ENCODE measurements at regions not wholly inside any gene's neighbourhood (a gene's known extent, or its start where the extent isn't known, plus 50 kb on each side); places are given as distances from the start of the nearest gene placed in this dataset.
"Not testable (repeated sequence)": the region's sequence is repeated elsewhere in the genome, so short reads cannot be mapped to it uniquely, and the experiment has no call there.

GRCh38 chr12:74253826-74254225 is 283.8 kb upstream of the ATXN7L3B start:
- H3K4me3 Mint-ChIP-seq; H3K36me3 Mint-ChIP-seq (ENCODE audit: low read depth); H3K27ac Mint-ChIP-seq; H3K27me3 Mint-ChIP-seq; intact Hi-C loops (cut with micrococcal nuclease); H3K4me1 Mint-ChIP-seq (ENCODE audit: low read depth): not testable (repeated sequence)
- peaks cover 15% of the 10 kb centered on the region for H3K9me3 Mint-ChIP-seq

- H3K36me3 Mint-ChIP-seq (ENCODE audit: low read depth) = no peaks in the 10 kb centered on the region
- H3K4me3 Mint-ChIP-seq = no peak overlapping the region
- H3K27me3 Mint-ChIP-seq = no peaks in the 10 kb centered on the region
- H3K4me1 Mint-ChIP-seq (ENCODE audit: low read depth) = no peaks in the 10 kb centered on the region
- peaks cover 15% of the 10 kb centered on the region for H3K9me3 Mint-ChIP-seq
- intact Hi-C loops (cut with micrococcal nuclease) = no loop called here
- H3K27ac Mint-ChIP-seq = no peak overlapping the region
Observed at GRCh38 chr12:74254784-74255183, 282.9 kb upstream of the ATXN7L3B start.

- H3K4me3 Mint-ChIP-seq = no peak overlapping the region
- H3K27ac Mint-ChIP-seq = no peak overlapping the region
- peaks cover 4% of the 10 kb centered on the region for H3K9me3 Mint-ChIP-seq
- intact Hi-C loops (cut with micrococcal nuclease) = no loop called here
- H3K36me3 Mint-ChIP-seq (ENCODE audit: low read depth) = no peaks in the 10 kb centered on the region
- H3K4me1 Mint-ChIP-seq (ENCODE audit: low read depth) = no peaks in the 10 kb centered on the region
- no peaks in the 10 kb centered on the region for H3K27me3 Mint-ChIP-seq
Observed at GRCh38 chr12:74259199-74259598, 278.4 kb upstream of the ATXN7L3B start.

DNA sequence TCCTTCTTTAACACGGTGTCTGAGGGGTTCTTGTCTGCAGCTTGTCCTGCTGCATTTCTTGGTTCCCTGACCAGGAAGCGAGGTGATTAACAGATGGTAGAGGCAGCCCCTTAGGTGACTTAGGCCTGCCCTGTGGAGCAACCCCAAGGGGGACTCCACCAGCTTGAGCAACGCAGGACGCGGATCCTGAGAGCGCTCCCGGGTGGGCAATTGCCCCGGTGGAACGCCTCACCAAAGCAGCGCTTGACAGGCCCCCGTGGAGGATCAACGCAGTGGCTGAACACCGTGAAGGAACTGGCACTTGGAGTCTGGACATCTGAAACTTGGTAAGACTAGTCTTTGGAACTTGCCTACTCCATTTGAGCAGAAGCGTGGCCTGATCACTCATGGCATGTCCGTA is 272.9 kb upstream of the ATXN7L3B start:
- intact Hi-C loops (cut with micrococcal nuclease) = no loop called here
- no peak overlapping the region for H3K4me3 Mint-ChIP-seq
- no peaks in the 10 kb centered on the region for H3K36me3 Mint-ChIP-seq (ENCODE audit: low read depth)
- no peaks in the 10 kb centered on the region for H3K27me3 Mint-ChIP-seq
- H3K9me3 Mint-ChIP-seq = peaks cover 52% of the 10 kb centered on the region
- H3K4me1 Mint-ChIP-seq (ENCODE audit: low read depth) = no peaks in the 10 kb centered on the region
- no peak overlapping the region for H3K27ac Mint-ChIP-seq

- H3K4me3 Mint-ChIP-seq; H3K36me3 Mint-ChIP-seq (ENCODE audit: low read depth); H3K27me3 Mint-ChIP-seq; H3K4me1 Mint-ChIP-seq (ENCODE audit: low read depth); intact Hi-C loops (cut with micrococcal nuclease); H3K27ac Mint-ChIP-seq: not testable (repeated sequence)
- H3K9me3 Mint-ChIP-seq = peaks cover 55% of the 10 kb centered on the region
Observed at GRCh38 chr12:74269355-74269754, 268.3 kb upstream of the ATXN7L3B start.

DNA sequence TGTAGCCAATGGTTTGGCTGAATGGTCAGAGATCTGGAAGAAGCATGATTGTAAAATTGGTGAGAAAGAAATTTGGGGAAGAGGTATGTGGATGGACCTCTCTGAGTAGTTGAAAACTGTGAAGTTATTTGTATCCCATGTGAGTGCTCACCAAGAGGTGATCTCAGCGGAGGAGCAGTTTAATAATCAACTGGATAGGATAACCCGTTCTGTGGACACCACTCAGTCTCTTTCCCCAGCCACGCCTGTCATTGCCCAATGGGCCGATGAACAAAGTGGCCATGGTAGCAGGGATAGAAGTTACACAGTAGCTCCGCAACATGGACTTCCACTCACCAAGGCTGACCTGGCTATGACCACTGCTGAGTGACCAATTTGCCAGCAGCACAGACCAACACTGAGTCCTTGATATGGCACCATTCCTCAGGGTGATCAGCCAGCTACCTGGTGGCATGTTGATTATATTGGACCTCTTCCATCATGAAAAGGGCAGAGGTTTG is 257.4 kb upstream of the ATXN7L3B start:
- intact Hi-C loops (cut with micrococcal nuclease) = no loop called here
- Mint-ChIP-seq H3K9me3 (peaks cover 34% of the 10 kb centered on the region), H3K4me3 (no peak overlapping the region), H3K27me3 (no peaks in the 10 kb centered on the region), H3K4me1 (ENCODE audit: low read depth) (no peaks in the 10 kb centered on the region), H3K27ac (no peak overlapping the region), H3K36me3 (ENCODE audit: low read depth) (no peaks in the 10 kb centered on the region)

DNA sequence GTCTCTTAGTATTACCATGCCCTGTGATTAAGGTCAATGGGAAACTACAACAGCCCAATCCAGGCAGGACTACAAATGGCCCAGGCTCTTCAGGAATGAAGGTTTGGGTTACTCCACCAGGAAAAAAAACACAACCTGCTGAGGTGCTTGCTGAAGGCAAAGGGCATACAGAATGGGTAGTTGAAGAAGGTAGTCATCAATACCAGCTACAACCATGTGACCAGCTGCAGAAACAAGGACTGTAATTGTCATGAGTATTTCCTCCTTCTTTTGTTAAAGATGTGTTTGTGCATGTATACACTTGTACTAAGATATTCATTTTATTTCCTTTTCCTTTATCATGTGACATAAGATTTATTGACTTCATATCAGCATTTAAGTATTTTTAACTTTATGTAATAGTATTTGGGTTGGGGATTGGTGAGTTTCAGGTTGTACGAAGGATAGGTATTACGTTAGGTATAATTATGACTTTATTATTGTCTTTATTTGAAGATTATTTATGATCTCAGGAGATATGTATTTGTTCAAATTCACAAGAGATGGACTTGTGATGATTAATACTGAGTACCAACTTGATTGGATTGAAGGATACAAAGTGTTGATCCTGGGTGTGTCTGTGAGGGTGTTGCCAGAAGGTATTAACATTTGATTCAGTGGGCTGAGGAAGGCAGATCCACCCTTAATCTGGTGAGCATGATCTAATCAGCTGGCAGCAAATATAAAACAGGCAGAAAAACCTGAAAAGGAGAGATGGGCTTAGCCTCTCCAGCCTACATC is 256.0 kb upstream of the ATXN7L3B start:
- intact Hi-C loops (cut with micrococcal nuclease); H3K4me1 Mint-ChIP-seq (ENCODE audit: low read depth): not testable (repeated sequence)
- H3K9me3 Mint-ChIP-seq = peaks cover 27% of the 10 kb centered on the region

GRCh38 chr12:74283646-74284045 is 254.0 kb upstream of the ATXN7L3B start:
- Mint-ChIP-seq H3K27me3 (no peaks in the 10 kb centered on the region), H3K36me3 (ENCODE audit: low read depth) (no peaks in the 10 kb centered on the region), H3K4me3 (no peak overlapping the region), H3K9me3 (peaks cover 8% of the 10 kb centered on the region), H3K4me1 (ENCODE audit: low read depth) (no peaks in the 10 kb centered on the region), H3K27ac (no peak overlapping the region)
- intact Hi-C loops (cut with micrococcal nuclease) = no loop called here

More for the DNA sequence above, 256.0 kb upstream of the ATXN7L3B start:
- not testable (repeated sequence) for H3K4me3 Mint-ChIP-seq; H3K36me3 Mint-ChIP-seq (ENCODE audit: low read depth); H3K27me3 Mint-ChIP-seq; H3K27ac Mint-ChIP-seq

DNA sequence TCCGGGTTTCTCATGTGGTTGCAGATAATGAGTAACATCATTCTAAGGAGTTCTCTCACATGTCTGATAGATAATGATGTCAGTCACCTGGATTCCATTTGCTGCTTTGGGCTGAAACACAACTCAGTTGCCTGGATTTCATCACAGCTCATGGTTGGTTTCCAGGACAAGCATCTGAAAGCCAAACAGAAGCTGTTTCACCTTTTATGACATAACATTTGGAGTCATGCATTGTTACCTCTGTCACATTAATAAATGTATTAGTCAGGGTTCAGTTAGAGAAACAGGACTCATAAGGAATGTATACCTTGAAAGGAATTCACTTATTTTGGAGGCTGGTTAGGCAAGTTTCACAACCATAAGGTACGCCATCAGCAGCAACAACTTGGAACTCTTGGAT is 251.9 kb upstream of the ATXN7L3B start:
- H3K9me3 Mint-ChIP-seq = no peaks in the 10 kb centered on the region
- no peak overlapping the region for H3K4me3 Mint-ChIP-seq
- H3K27ac Mint-ChIP-seq = no peak overlapping the region
- intact Hi-C loops (cut with micrococcal nuclease) = no loop called here
- no peaks in the 10 kb centered on the region for H3K4me1 Mint-ChIP-seq (ENCODE audit: low read depth)
- no peaks in the 10 kb centered on the region for H3K36me3 Mint-ChIP-seq (ENCODE audit: low read depth)
- no peaks in the 10 kb centered on the region for H3K27me3 Mint-ChIP-seq

DNA sequence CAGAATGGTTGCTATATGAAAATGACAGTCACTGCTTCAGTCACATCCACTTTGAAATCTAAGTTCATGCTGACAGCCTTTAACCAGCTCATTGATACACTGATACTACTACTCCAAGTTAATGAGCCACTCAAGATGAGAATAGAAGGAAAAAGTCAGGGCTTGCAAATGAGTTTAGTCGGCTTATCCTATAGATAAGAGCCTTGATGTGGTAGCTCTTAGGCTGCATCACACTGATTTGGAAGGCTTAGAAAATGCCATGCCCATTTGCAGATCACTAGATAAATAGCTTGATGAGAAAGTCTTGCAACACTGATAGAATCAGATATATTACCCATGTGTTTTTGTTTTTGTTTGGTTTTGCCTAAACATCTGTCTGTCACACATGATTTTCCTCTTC is 251.4 kb upstream of the ATXN7L3B start:
- intact Hi-C loops (cut with micrococcal nuclease) = no loop called here
- Mint-ChIP-seq H3K27me3 (no peaks in the 10 kb centered on the region), H3K4me1 (ENCODE audit: low read depth) (no peaks in the 10 kb centered on the region), H3K4me3 (no peak overlapping the region), H3K27ac (no peak overlapping the region), H3K36me3 (ENCODE audit: low read depth) (no peaks in the 10 kb centered on the region), H3K9me3 (no peaks in the 10 kb centered on the region)

- H3K4me3 Mint-ChIP-seq = no peak overlapping the region
- intact Hi-C loops (cut with micrococcal nuclease) = no loop called here
- no peaks in the 10 kb centered on the region for H3K36me3 Mint-ChIP-seq (ENCODE audit: low read depth)
- peaks cover 10% of the 10 kb centered on the region for H3K9me3 Mint-ChIP-seq
- no peaks in the 10 kb centered on the region for H3K4me1 Mint-ChIP-seq (ENCODE audit: low read depth)
- no peak overlapping the region for H3K27ac Mint-ChIP-seq
- H3K27me3 Mint-ChIP-seq = no peaks in the 10 kb centered on the region
Observed at GRCh38 chr12:74292351-74293194, 245.1 kb upstream of the ATXN7L3B start.

- intact Hi-C loops (cut with micrococcal nuclease) = no loop called here
- H3K4me1 Mint-ChIP-seq (ENCODE audit: low read depth) = no peaks in the 10 kb centered on the region
- peaks cover 10% of the 10 kb centered on the region for H3K9me3 Mint-ChIP-seq
- H3K4me3 Mint-ChIP-seq = no peak overlapping the region
- H3K27me3 Mint-ChIP-seq = no peaks in the 10 kb centered on the region
- H3K27ac Mint-ChIP-seq = no peak overlapping the region
- H3K36me3 Mint-ChIP-seq (ENCODE audit: low read depth) = no peaks in the 10 kb centered on the region
Observed at GRCh38 chr12:74293689-74294131, 243.9 kb upstream of the ATXN7L3B start.

- intact Hi-C loops (cut with micrococcal nuclease) = no loop called here
- Mint-ChIP-seq H3K9me3 (no peaks in the 10 kb centered on the region), H3K4me1 (ENCODE audit: low read depth) (no peaks in the 10 kb centered on the region), H3K27ac (no peak overlapping the region), H3K36me3 (ENCODE audit: low read depth) (no peaks in the 10 kb centered on the region), H3K27me3 (no peaks in the 10 kb centered on the region), H3K4me3 (no peak overlapping the region)
Observed at GRCh38 chr12:74317078-74317601, 220.5 kb upstream of the ATXN7L3B start.

DNA sequence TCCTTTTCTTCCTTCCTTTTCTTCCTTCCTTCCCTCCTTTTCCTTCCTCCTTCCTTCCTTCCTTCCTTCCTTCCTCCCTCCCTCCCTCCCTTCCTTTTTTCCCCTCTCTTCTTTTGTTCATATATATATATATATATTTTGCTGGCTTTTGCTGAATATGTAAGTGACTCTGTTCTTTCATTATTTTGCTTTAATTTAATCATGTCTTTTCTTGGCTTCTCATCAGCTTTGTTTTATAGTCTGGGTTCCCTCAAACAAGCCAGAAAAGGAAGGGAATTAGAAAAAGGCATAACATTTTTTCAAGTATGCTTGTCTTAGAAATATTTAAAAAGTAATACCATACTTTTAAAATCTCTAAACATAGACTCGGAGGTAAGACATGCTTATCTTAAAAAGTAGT is 219.9 kb upstream of the ATXN7L3B start:
- intact Hi-C loops (cut with micrococcal nuclease) = no loop called here
- Mint-ChIP-seq H3K36me3 (ENCODE audit: low read depth) (no peaks in the 10 kb centered on the region), H3K27me3 (no peaks in the 10 kb centered on the region), H3K27ac (no peak overlapping the region), H3K4me3 (no peak overlapping the region), H3K9me3 (no peaks in the 10 kb centered on the region), H3K4me1 (ENCODE audit: low read depth) (no peaks in the 10 kb centered on the region)

Data from dendritic cell treated with granulocyte-macrophage colony-stimulating factor and Interleukin-4, amounts not matched to agents 40 ng/mL and 50 ng/mL, for 4 days (primary cell).